Activated CD8-positive, alpha-beta memory T cell treated with anti-CD3 and anti-CD28 coated beads for 24 hours (primary cell): ENCODE measurements at regions not wholly inside any gene's neighbourhood (a gene's known extent, or its start where the extent isn't known, plus 50 kb on each side); places are given as distances from the start of the nearest gene placed in this dataset.

Experiments
- DNase-seq: peaks from one replicate; pipeline ENCODE4 v3.0.0-alpha.2; 2020

- DNase-seq: no peak
These were observed 67.5 kb downstream of the TMX1 start for GRCh38 chr14:51307551-51307950.

- no peak for DNase-seq
These were observed 68.8 kb downstream of the TMX1 start for GRCh38 chr14:51308866-51309265.

- DNase-seq: no peak
These were observed 70.5 kb downstream of the TMX1 start for GRCh38 chr14:51310505-51310944.

GRCh38 chr14:51314321-51315015 lies 74.4 kb downstream of the TMX1 start:
- no peak for DNase-seq

GRCh38 chr14:51317373-51317772 lies 77.3 kb downstream of the TMX1 start:
- DNase-seq: no peak

GRCh38 chr14:51318813-51319597 lies 79.0 kb downstream of the TMX1 start:
- DNase-seq: no peak

GRCh38 chr14:51321036-51321435 lies 81.0 kb downstream of the TMX1 start:
- DNase-seq: no peak

GRCh38 chr14:51323492-51323891 lies 83.4 kb downstream of the TMX1 start:
- no peak for DNase-seq

- no peak for DNase-seq
These were observed 87.3 kb downstream of the TMX1 start for GRCh38 chr14:51327376-51327775.

GRCh38 chr14:51328064-51328771 lies 88.2 kb downstream of the TMX1 start:
- peak; percentile 59 for DNase-seq

GRCh38 chr14:51328772-51329353 lies 88.8 kb downstream of the TMX1 start:
- no peak for DNase-seq

GRCh38 chr14:51331486-51332367 lies 91.7 kb downstream of the TMX1 start:
- no peak for DNase-seq

- no peak for DNase-seq
These were observed 93.3 kb downstream of the TMX1 start for GRCh38 chr14:51333299-51333698.

- no peak for DNase-seq
These were observed 94.0 kb downstream of the TMX1 start for GRCh38 chr14:51333901-51334521.

- DNase-seq: no peak
These were observed 94.5 kb downstream of the TMX1 start for GRCh38 chr14:51334566-51334965.

GRCh38 chr14:51335531-51335930 lies 95.5 kb downstream of the TMX1 start:
- DNase-seq: no peak

- no peak for DNase-seq
These were observed 96.1 kb downstream of the TMX1 start for GRCh38 chr14:51335961-51336723.

- DNase-seq: no peak
These were observed 96.7 kb downstream of the TMX1 start for GRCh38 chr14:51336734-51337133.

- no peak for DNase-seq
These were observed 97.5 kb downstream of the TMX1 start for GRCh38 chr14:51337520-51337919.

- no peak for DNase-seq
These were observed 101.3 kb downstream of the TMX1 start for GRCh38 chr14:51341338-51341737.

- DNase-seq: no peak
These were observed 102.2 kb downstream of the TMX1 start for GRCh38 chr14:51342226-51342625.
